BJ (cell line): ENCODE measurements at regions not wholly inside any gene's neighbourhood (a gene's known extent, or its start where the extent isn't known, plus 50 kb on each side); places are given as distances from the start of the nearest gene placed in this dataset.

Source experiments
- CTCF ChIA-PET: fragments of 350-600 bp; formaldehyde crosslinking; extraction: SDS; loops from one replicate; lab custom pipeline; 2021; ENCODE audit warnings: antibody characterized with exemption, inconsistent platforms; lab: Yijun Ruan, JAX
- POLR2A ChIA-PET: fragments of 300-600 bp; sonication (Branson Sonifier 250); formaldehyde crosslinking; extraction: SDS; loops from one replicate; lab custom pipeline; 2021; ENCODE audit warnings: antibody characterized with exemption; lab: Charles Lee
- DNase-seq: peaks from one replicate; pipeline ENCODE4 v3.0.0-alpha.2; 2011; ENCODE audit warnings: low read depth
- H3K27me3 ChIP-seq: 2 replicates; pipeline ENCODE4 v1.6.0; 2011; ENCODE audit warnings: low read length; ENCODE audit not compliant: control insufficient read depth, insufficient read depth
- H3K36me3 ChIP-seq: 2 replicates; pipeline ENCODE4 v1.5.1; 2011; ENCODE audit warnings: low read length; ENCODE audit not compliant: control insufficient read depth, insufficient read depth
- H3K4me3 ChIP-seq: 2 replicates; pipeline ENCODE4 v1.5.1; 2011; ENCODE audit warnings: low read depth, mild to moderate bottlenecking, control low read depth, low read length
- TF ChIP-seq, protein P1 (sequence below): IDR thresholded peaks from 2 replicates; pipeline ENCODE4 v1.5.1; 2011; ENCODE audit warnings: low read depth, mild to moderate bottlenecking, control low read depth, inconsistent platforms, low read length, moderate library complexity; ENCODE audit not compliant: insufficient read depth

DNA sequence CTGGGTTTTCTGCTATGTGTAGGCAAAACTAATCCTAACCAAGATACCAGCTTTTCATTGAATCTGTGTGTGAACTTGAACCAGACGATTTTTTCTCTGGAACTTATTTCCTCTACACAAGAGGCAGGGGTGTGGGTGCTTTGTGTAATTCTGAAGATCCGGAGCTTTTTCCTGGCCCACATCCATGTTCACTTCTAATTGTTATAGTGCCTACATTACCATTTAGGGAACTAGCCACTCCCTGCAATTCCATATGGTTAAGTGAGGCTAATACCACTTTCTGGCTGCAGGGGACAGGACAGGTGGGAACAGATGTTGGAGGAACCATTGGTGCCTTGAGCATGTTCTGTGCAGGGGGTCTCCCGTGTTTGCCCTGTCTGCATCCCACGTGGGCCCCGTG lies 83.4 kb upstream of the FMN2 start:
- ChIA-PET POLR2A (no interaction called here), CTCF (interaction anchor here (0.6 to 1.2 kb wide), 2 partner anchors 10 to 128 kb away, joined by 3 to 4 read pairs; no protein-coding TSS in a partner anchor)
- Histone ChIP-seq H3K27me3 (peaks cover 1% of the 10 kb centered on the region; the same call in 1 of the 2 replicates), H3K36me3 (no peaks in the 10 kb centered on the region), H3K4me3 (no peak overlapping the region)
- no peak for DNase-seq
- TF ChIP-seq, protein P1, sequence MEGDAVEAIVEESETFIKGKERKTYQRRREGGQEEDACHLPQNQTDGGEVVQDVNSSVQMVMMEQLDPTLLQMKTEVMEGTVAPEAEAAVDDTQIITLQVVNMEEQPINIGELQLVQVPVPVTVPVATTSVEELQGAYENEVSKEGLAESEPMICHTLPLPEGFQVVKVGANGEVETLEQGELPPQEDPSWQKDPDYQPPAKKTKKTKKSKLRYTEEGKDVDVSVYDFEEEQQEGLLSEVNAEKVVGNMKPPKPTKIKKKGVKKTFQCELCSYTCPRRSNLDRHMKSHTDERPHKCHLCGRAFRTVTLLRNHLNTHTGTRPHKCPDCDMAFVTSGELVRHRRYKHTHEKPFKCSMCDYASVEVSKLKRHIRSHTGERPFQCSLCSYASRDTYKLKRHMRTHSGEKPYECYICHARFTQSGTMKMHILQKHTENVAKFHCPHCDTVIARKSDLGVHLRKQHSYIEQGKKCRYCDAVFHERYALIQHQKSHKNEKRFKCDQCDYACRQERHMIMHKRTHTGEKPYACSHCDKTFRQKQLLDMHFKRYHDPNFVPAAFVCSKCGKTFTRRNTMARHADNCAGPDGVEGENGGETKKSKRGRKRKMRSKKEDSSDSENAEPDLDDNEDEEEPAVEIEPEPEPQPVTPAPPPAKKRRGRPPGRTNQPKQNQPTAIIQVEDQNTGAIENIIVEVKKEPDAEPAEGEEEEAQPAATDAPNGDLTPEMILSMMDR = no peak

DNA sequence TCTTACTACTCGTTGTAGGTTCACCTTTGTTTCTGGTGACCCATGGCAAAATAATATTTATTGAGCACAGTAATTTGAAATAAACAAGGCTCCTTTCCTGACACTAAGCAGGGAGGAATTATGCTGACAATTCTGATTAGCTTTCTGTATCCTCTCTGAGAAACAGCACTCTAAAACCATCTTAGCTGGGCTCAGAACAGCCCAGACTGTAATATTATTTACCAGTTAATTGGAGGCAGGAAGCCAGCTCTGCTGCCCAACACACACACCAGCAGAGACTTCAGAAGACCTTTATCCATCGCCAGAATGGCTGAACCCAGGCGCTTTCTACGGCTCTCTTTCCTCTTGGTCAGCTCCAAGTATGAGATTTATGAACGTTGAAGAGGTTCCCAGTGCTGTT lies 77.6 kb upstream of the FMN2 start:
- CTCF ChIA-PET = interaction anchor here (1.4 to 2.5 kb wide), 5 partner anchors 9 to 136 kb away, joined by 4 to 7 read pairs (median 5); no protein-coding TSS in a partner anchor
- POLR2A ChIA-PET = no interaction called here
- Histone ChIP-seq H3K36me3 (no peaks in the 10 kb centered on the region), H3K4me3 (no peak overlapping the region), H3K27me3 (peaks cover 9% of the 10 kb centered on the region)
- TF ChIP-seq, protein P1 = no peak
- DNase-seq = no peak

DNA sequence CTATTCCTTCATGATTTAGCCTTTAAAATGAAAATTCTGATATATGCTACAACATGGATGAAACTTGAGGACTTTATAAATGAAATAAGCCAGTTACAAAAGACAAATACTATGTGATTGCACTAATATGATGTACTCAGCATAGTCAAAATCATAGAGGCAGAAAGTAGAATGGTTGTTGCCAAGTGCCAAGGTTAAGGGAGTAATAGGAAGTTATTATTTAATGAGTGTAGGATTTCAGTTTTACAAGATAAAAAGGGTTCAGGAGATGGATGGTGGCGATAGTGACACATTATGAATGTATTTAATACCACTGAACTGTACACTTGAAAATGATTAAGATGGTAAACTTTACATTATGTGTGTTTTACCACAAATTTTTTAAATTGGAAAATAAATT lies 73.1 kb upstream of the FMN2 start:
- Histone ChIP-seq H3K36me3 (no peaks in the 10 kb centered on the region), H3K4me3 (no peak overlapping the region), H3K27me3 (peaks cover 6% of the 10 kb centered on the region)
- CTCF ChIA-PET = no interaction called here
- POLR2A ChIA-PET = no interaction called here
- DNase-seq = no peak
- TF ChIP-seq, protein P1 = no peak

DNA sequence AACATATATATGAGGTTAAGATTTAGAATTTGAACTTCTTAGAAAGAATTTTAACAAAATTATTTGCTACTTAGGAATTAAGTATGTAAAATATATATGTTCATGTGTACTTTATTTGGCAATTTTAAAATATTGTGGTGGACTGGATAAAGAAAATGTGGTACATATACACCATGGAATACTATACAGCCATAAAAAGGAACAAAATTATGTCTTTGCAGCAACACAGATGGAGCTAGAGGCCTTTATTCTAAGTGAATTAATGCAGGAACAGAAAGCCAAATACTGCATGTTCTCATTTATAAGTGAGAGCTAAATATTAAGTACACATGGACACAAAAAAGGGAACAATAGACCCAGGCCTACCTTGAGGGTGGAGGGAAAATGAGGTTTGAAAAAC lies 72.2 kb upstream of the FMN2 start:
- no peak for DNase-seq
- ChIA-PET CTCF (interaction anchor here (1.1 to 1.5 kb wide), 2 partner anchors 170 to 672 kb away, joined by 3 to 4 read pairs; no protein-coding TSS in a partner anchor), POLR2A (no interaction called here)
- Histone ChIP-seq H3K36me3 (no peaks in the 10 kb centered on the region), H3K27me3 (peaks cover 2% of the 10 kb centered on the region; the same call in 1 of the 2 replicates), H3K4me3 (no peak overlapping the region)
- TF ChIP-seq, protein P1 = no peak

DNA sequence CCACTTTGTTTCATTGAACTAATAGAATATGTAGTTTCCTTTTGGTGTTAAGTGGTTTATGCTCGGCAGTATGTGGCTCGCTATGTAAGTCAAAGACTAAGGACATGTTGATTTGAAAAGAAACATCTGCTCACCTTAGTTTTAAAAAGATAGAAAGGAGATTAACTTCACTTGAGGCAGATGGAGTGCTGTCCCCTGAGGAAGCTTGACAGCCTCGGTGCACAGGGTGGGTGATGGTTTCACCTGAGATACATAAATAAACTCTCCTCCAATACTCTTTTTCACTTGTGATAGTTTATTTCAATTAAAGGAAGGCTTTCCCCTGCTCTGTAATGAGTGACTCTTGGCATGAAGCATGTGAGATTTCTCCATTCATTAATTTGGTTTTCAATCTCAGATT lies 70.8 kb upstream of the FMN2 start:
- Histone ChIP-seq H3K4me3 (no peak overlapping the region), H3K27me3 (no peaks in the 10 kb centered on the region), H3K36me3 (no peaks in the 10 kb centered on the region)
- CTCF ChIA-PET = interaction anchor here (1.5 kb wide), 1 partner anchor 670 kb away, joined by 4 read pairs; no protein-coding TSS in a partner anchor
- POLR2A ChIA-PET = interaction anchor here (1.0 kb wide), 1 partner anchor 9 kb away, joined by 3 read pairs; no protein-coding TSS in a partner anchor
- DNase-seq = no peak
- TF ChIP-seq, protein P1 = no peak
